HepG2 (cell line): ENCODE measurements at regions not wholly inside any gene's neighbourhood (a gene's known extent, or its start where the extent isn't known, plus 50 kb on each side); places are given as distances from the start of the nearest gene placed in this dataset.
"Not testable (repeated sequence)": the region's sequence is repeated elsewhere in the genome, so short reads cannot be mapped to it uniquely, and the experiment has no call there.

Source experiments
- ATAC-seq: fragments of 200-7000 bp; cut with Tn5 transposase; 3 replicates; pipeline ENCODE4 v1.9.1; 2020; ENCODE audit warnings: mild to moderate bottlenecking, moderate library complexity
- BruUV-seq: library from RNA; stranded (reverse); fragments of 400-500 nt; replicated peaks from 2 replicates; lab custom pipeline; 2021; lab: Mats Ljungman, UMichigan
- CTCF ChIA-PET: fragments of 300-600 bp; formaldehyde crosslinking; extraction: SDS; loops from one replicate; lab custom pipeline; 2021; ENCODE audit warnings: low total read pairs, inconsistent platforms, low intra/inter-chr PET ratio; lab: Yijun Ruan, JAX
- POLR2A ChIA-PET: fragments of 350-600 bp; sonication (Branson Sonifier 250); formaldehyde crosslinking; loops from one replicate; lab custom pipeline; 2020; ENCODE audit warnings: antibody characterized with exemption, inconsistent platforms; lab: Yijun Ruan, JAX
- DNase-seq: peaks from one replicate; pipeline ENCODE4 v3.0.0-alpha.2; 2015; ENCODE audit warnings: low spot score
- FAIRE-seq: peaks from 3 replicates; lab custom pipeline; 2011; peaks lifted over from hg19 to GRCh38; lab: Jason Lieb, UNC
- H2AFZ ChIP-seq: one replicate; pipeline ENCODE4 v1.6.1; 2011; ENCODE audit warnings: low read length, inconsistent platforms
- H3K27ac ChIP-seq: fragments of 300-600 bp; 3 replicates; pipeline ENCODE4 v1.8.0; 2011; ENCODE audit warnings: mixed run types, mild to moderate bottlenecking, mixed read lengths, low read length, inconsistent platforms; ENCODE audit not compliant: insufficient read depth; ENCODE audit errors: extremely low read length
- H3K27me3 ChIP-seq, 2 experiments: fragments of 200-600 bp in 1 of 2; 2 replicates in 1 of 2; 3 replicates in 1 of 2; pipeline versions ENCODE4 v1.6.0 to v1.8.0; 2011; ENCODE audit warnings: low read length in 2 of 2, mild to moderate bottlenecking in 2 of 2, moderate library complexity in 2 of 2, inconsistent platforms in 1 of 2; ENCODE audit not compliant: insufficient read depth in 2 of 2, control insufficient read depth in 1 of 2
- H3K36me3 ChIP-seq, 2 experiments: fragments of 200-600 bp in 1 of 2; replicated peaks in 1 of 2; 2 replicates in 1 of 2; 3 replicates in 1 of 2; pipeline versions ENCODE4 v1.5.1 to v1.8.0; 2011; ENCODE audit warnings: low read length in 2 of 2, inconsistent platforms in 1 of 2; ENCODE audit not compliant: insufficient read depth in 2 of 2, control insufficient read depth in 1 of 2
- H3K4me1 ChIP-seq: 2 replicates; pipeline ENCODE4 v1.5.1; 2012; ENCODE audit warnings: low read length, inconsistent platforms; ENCODE audit not compliant: insufficient read depth
- H3K4me2 ChIP-seq: 2 replicates; pipeline ENCODE4 v1.6.0; 2011; ENCODE audit warnings: low read depth, low read length, inconsistent platforms
- H3K4me3 ChIP-seq, 3 experiments: fragments of 200-600 bp in 1 of 3; sonication (generic), shearing (Covaris generic) in 1 of 3; replicated peaks in 1 of 3; 2 replicates each; pipeline ENCODE4 v1.5.1; 2011 to 2016; ENCODE audit warnings: low read length in 3 of 3, inconsistent platforms in 2 of 3, low read depth in 2 of 3, mild to moderate bottlenecking in 2 of 3, control low read depth in 1 of 3, mixed read lengths in 1 of 3; ENCODE audit not compliant: insufficient read depth in 1 of 3
- H3K79me2 ChIP-seq: one replicate; pipeline ENCODE4 v1.6.1; 2011; ENCODE audit warnings: low read length, inconsistent platforms; ENCODE audit not compliant: insufficient read depth
- H3K9ac ChIP-seq: 2 replicates; pipeline ENCODE4 v1.6.0; 2011; ENCODE audit warnings: mild to moderate bottlenecking, low read depth, low read length, inconsistent platforms; ENCODE audit not compliant: insufficient read depth
- H3K9me3 ChIP-seq: 2 replicates; pipeline ENCODE4 v1.5.1; 2012; ENCODE audit warnings: mild to moderate bottlenecking, low read length
- H4K20me1 ChIP-seq: 2 replicates; pipeline ENCODE4 v1.6.0; 2011; ENCODE audit warnings: inconsistent platforms, mild to moderate bottlenecking, low read length, moderate library complexity; ENCODE audit not compliant: insufficient read depth
- HDAC2 ChIP-seq: sonication (generic); formaldehyde crosslinking; IDR thresholded peaks from 2 replicates; pipeline ENCODE4 v1.4.0; 2020; ENCODE audit warnings: missing genetic modification reagents
- HOXD1 ChIP-seq: sonication (generic); formaldehyde crosslinking; IDR thresholded peaks from 2 replicates; pipeline ENCODE4 v1.5.0; 2020; ENCODE audit warnings: missing genetic modification reagents
- MAFF ChIP-seq: IDR thresholded peaks from 2 replicates; pipeline ENCODE4 v1.6.1; 2011; ENCODE audit warnings: low read depth, low read length, improper control_type of control experiment
- MEIS1 ChIP-seq: sonication (generic); formaldehyde crosslinking; IDR thresholded peaks from 2 replicates; pipeline ENCODE4 v1.9.0; 2021; ENCODE audit warnings: mild to moderate bottlenecking, missing genetic modification reagents, moderate library complexity, borderline replicate concordance
- RFX3 ChIP-seq: IDR thresholded peaks from 2 replicates; pipeline ENCODE4 v1.6.1; 2016; ENCODE audit warnings: missing biosample characterization, missing genetic modification reagents
- ZNF207 ChIP-seq: fragments of 450-650 bp; IDR thresholded peaks from 2 replicates; pipeline ENCODE4 v1.6.1; 2016; ENCODE audit warnings: antibody characterized with exemption, borderline replicate concordance
- ZNF484 ChIP-seq: sonication (generic); formaldehyde crosslinking; IDR thresholded peaks from 2 replicates; pipeline ENCODE4 v1.5.1; 2020; ENCODE audit warnings: mild to moderate bottlenecking, low read depth, missing genetic modification reagents, borderline replicate concordance
- WGBS: methylation state at CpG from one replicate; pipeline ENCODE4 v1.1.6; 2017; ENCODE audit warnings: low lambda C conversion rate; 5-methylcytosine and 5-hydroxymethylcytosine counted together
- in situ Hi-C: cut with HindIII; loops from 2 replicates; pipeline ENCODE4 v1.10.0; 2017; ENCODE audit warnings: low pct_unique_long_range_greater_than_20kb; ENCODE audit not compliant: extremely low pct_ligation_motif_present
- intact Hi-C: fragments of 100-400 bp; cut with micrococcal nuclease; formaldehyde crosslinking; loops from one replicate; pipeline ENCODE4 v1.10.0; 2022; ENCODE audit not compliant: unreplicated experiment
- TF ChIP-seq, protein P1 (sequence below), 2 experiments: fragments of 450-650 bp in 1 of 2; sonication (generic) in 1 of 2; formaldehyde crosslinking; IDR thresholded peaks; 2 replicates each; pipeline versions ENCODE4 v1.5.0 to v1.8.0; 2020 to 2022; ENCODE audit warnings: mild to moderate bottlenecking in 1 of 2, missing genetic modification reagents in 1 of 2
- TF ChIP-seq, protein P2 (sequence below): sonication (generic); formaldehyde crosslinking; IDR thresholded peaks from 2 replicates; pipeline ENCODE4 v1.5.0; 2020; ENCODE audit warnings: mild to moderate bottlenecking, missing genetic modification reagents
- TF ChIP-seq, protein P3 (sequence below): sonication (generic); formaldehyde crosslinking; IDR thresholded peaks from 2 replicates; pipeline ENCODE4 v1.9.0; 2021; ENCODE audit warnings: missing genetic modification reagents, mild to moderate bottlenecking, borderline replicate concordance

DNA sequence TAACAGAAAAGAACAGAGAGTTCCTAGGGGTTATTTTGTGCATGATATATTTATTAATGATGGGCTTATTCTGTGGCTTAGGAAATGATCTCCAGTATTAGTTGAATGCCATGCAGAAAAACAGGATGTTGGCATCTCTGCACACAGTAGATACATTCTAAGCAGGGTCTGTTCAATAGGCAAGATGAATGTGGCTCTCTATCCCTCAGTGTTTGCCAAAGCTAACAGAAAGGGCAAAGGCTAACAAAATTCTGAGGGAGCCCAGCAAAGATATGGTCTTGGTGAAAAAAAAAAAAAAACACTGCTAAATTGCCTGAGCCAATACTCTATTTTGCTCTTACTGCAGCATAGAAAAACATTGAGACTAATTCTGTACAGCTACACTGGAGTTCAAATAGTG is 1095.8 kb downstream of the UQCRFS1 start (continued):
- TF ChIP-seq, protein P1, sequence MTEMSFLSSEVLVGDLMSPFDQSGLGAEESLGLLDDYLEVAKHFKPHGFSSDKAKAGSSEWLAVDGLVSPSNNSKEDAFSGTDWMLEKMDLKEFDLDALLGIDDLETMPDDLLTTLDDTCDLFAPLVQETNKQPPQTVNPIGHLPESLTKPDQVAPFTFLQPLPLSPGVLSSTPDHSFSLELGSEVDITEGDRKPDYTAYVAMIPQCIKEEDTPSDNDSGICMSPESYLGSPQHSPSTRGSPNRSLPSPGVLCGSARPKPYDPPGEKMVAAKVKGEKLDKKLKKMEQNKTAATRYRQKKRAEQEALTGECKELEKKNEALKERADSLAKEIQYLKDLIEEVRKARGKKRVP (CRISPR knock-in tag; IDR thresholded peaks at IDR 0.05), result no peak
- no peak for TF ChIP-seq HDAC2 (CRISPR knock-in tag)
- TF ChIP-seq, protein P2, sequence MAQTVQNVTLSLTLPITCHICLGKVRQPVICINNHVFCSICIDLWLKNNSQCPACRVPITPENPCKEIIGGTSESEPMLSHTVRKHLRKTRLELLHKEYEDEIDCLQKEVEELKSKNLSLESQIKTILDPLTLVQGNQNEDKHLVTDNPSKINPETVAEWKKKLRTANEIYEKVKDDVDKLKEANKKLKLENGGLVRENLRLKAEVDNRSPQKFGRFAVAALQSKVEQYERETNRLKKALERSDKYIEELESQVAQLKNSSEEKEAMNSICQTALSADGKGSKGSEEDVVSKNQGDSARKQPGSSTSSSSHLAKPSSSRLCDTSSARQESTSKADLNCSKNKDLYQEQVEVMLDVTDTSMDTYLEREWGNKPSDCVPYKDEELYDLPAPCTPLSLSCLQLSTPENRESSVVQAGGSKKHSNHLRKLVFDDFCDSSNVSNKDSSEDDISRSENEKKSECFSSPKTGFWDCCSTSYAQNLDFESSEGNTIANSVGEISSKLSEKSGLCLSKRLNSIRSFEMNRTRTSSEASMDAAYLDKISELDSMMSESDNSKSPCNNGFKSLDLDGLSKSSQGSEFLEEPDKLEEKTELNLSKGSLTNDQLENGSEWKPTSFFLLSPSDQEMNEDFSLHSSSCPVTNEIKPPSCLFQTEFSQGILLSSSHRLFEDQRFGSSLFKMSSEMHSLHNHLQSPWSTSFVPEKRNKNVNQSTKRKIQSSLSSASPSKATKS (CRISPR knock-in tag), result no peak
- TF ChIP-seq HOXD1 (CRISPR knock-in tag), result no peak
- no peak for TF ChIP-seq MEIS1 (CRISPR knock-in tag)
- TF ChIP-seq RFX3 (CRISPR knock-in tag), result no peak
- TF ChIP-seq, protein P3, sequence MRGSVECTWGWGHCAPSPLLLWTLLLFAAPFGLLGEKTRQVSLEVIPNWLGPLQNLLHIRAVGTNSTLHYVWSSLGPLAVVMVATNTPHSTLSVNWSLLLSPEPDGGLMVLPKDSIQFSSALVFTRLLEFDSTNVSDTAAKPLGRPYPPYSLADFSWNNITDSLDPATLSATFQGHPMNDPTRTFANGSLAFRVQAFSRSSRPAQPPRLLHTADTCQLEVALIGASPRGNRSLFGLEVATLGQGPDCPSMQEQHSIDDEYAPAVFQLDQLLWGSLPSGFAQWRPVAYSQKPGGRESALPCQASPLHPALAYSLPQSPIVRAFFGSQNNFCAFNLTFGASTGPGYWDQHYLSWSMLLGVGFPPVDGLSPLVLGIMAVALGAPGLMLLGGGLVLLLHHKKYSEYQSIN, result no peak
- no peak for TF ChIP-seq MAFF
- no peak for TF ChIP-seq ZNF484 (CRISPR knock-in tag)
- no peak for TF ChIP-seq ZNF207

DNA sequence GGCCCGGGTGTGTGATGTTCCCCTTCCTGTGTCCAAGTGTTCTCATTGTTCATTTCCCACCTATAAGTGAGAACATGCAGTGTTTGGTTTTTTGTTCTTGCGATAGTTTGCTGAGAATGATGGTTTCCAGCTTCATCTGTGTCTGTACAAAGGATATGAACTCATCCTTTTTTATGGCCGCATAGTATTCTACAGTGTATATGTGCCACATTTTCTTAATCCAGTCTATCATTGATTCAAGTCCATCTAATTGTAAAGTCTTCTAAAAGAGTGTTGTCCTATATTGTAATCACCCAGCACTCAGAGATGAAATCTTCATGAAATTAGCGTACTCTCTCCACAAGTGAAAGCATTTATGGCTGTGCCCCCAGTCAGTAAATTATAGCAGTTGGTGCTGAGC is 1096.6 kb downstream of the UQCRFS1 start:
- intact Hi-C loops, CTCF ChIA-PET, H3K9ac ChIP-seq, in situ Hi-C loops, H3K27ac ChIP-seq, H4K20me1 ChIP-seq, H3K27me3 ChIP-seq, H3K4me2 ChIP-seq, ATAC-seq, POLR2A ChIA-PET, H3K36me3 ChIP-seq, DNase-seq, BruUV-seq, H3K4me3 ChIP-seq, FAIRE-seq, H3K4me1 ChIP-seq, H3K79me2 ChIP-seq, H2AFZ ChIP-seq: not testable (repeated sequence)
- 44% methylated on average over 4 of the region's 4 CpGs for WGBS
- H3K9me3 ChIP-seq, result peaks cover 83% of the 10 kb centered on the region
